IPS DF 6.9 (cell line): ENCODE measurements at regions not wholly inside any gene's neighbourhood (a gene's known extent, or its start where the extent isn't known, plus 50 kb on each side); places are given as distances from the start of the nearest gene placed in this dataset.
"Not testable (repeated sequence)": the region's sequence is repeated elsewhere in the genome, so short reads cannot be mapped to it uniquely, and the experiment has no call there.

ENCODE experiments used
- DNase-seq: peaks from one replicate; pipeline ENCODE4 v3.0.0-alpha.2; 2013; ENCODE audit warnings: low read depth, low spot score
- H3K27ac ChIP-seq: one replicate; pipeline ENCODE4 v1.5.1; 2013; ENCODE audit warnings: low read length, control low read depth
- H3K27me3 ChIP-seq: 2 replicates; pipeline ENCODE4 v1.6.1; 2013; ENCODE audit warnings: mild to moderate bottlenecking, low read length; ENCODE audit not compliant: control insufficient read depth, insufficient read depth
- H3K36me3 ChIP-seq: 2 replicates; pipeline ENCODE4 v1.6.1; 2013; ENCODE audit warnings: low read length; ENCODE audit not compliant: control insufficient read depth, insufficient read depth
- H3K4me1 ChIP-seq: 2 replicates; pipeline ENCODE4 v1.6.1; 2013; ENCODE audit warnings: low read length; ENCODE audit not compliant: control insufficient read depth, insufficient read depth
- H3K4me3 ChIP-seq: 2 replicates; pipeline ENCODE4 v1.5.1; 2013; ENCODE audit warnings: mild to moderate bottlenecking, low read length
- H3K9me3 ChIP-seq: 2 replicates; pipeline ENCODE4 v1.6.1; 2013; ENCODE audit warnings: low read length, inconsistent platforms; ENCODE audit not compliant: control insufficient read depth, insufficient read depth
- WGBS: extraction: QIAGEN DNeasy Blood & Tissue Kit; methylation state at CpG from one replicate; pipeline ENCODE4 v1.1.7; 2013; ENCODE audit warnings: mixed read lengths, missing lambda C conversion rate; ENCODE audit not compliant: insufficient read length, insufficient coverage; 5-methylcytosine and 5-hydroxymethylcytosine counted together

- Histone ChIP-seq H3K4me3 (no peak overlapping the region), H3K27me3 (no peaks in the 10 kb centered on the region), H3K4me1 (no peaks in the 10 kb centered on the region), H3K27ac (no peak overlapping the region), H3K36me3 (no peaks in the 10 kb centered on the region), H3K9me3 (no peaks in the 10 kb centered on the region)
- no CpG with 5 or more reads among the region's 3 CpGs for WGBS
- no peak for DNase-seq
These were observed 329.7 kb upstream of the SPRED2 start for GRCh38 chr2:65762068-65762467.

GRCh38 chr2:65754219-65754618 lies 321.8 kb upstream of the SPRED2 start:
- Histone ChIP-seq H3K4me1 (no peaks in the 10 kb centered on the region), H3K27ac (no peak overlapping the region), H3K36me3 (no peaks in the 10 kb centered on the region), H3K4me3 (no peak overlapping the region), H3K9me3 (peaks cover 2% of the 10 kb centered on the region; the same call in 1 of the 2 replicates), H3K27me3 (no peaks in the 10 kb centered on the region)
- no peak for DNase-seq
- WGBS: no CpG with 5 or more reads among the region's 1 CpG

DNA sequence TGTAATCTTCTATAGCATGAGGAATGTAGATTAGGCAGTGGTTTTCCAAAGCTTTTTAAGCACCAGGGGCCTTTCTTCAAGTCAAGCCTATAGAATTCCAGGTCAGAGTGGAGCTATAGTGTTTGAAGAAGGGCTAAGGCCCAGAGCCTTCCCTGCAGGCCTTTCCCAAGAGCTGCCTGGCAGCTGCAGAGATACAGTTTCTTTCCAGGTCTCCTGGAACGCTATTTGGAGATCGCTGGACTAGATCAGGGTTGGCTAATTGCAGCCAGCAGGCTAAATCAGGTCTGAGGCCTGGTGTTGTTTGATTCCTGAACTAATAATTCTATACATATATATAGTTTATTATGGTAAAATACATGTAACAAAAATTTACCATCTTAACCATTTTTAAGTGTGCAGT lies 319.0 kb upstream of the SPRED2 start:
- no peaks in the 10 kb centered on the region for H3K27me3 ChIP-seq
- DNase-seq: no peak
- H3K36me3 ChIP-seq: no peaks in the 10 kb centered on the region
- H3K4me1 ChIP-seq: no peaks in the 10 kb centered on the region
- H3K9me3 ChIP-seq: no peaks in the 10 kb centered on the region
- no peak overlapping the region for H3K4me3 ChIP-seq
- no CpG with 5 or more reads among the region's 2 CpGs for WGBS
- no peak overlapping the region for H3K27ac ChIP-seq

DNA sequence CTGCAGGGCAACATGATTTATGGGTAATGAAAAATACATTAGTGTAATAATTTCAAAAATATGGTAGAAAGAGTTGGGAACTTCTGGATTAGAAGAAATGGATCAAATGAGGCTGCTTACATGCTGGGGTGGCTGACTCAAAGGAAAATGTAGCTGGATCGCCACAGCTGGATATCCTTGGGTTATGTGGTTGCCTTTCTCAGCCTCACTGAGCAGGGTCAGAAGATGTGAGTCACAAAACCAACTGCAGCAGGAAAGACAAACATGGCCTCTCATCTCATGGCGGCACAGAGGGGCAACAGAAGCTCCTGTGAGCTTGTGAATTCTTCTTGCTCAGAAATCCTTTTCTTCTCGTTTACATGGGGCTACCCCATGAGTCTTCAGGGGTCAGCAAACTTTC lies 317.1 kb upstream of the SPRED2 start:
- no peaks in the 10 kb centered on the region for H3K27me3 ChIP-seq
- no peaks in the 10 kb centered on the region for H3K36me3 ChIP-seq
- no peak for DNase-seq
- WGBS: no CpG with 5 or more reads among the region's 3 CpGs
- no peaks in the 10 kb centered on the region for H3K4me1 ChIP-seq
- no peak overlapping the region for H3K27ac ChIP-seq
- no peak overlapping the region for H3K4me3 ChIP-seq
- no peaks in the 10 kb centered on the region for H3K9me3 ChIP-seq

DNA sequence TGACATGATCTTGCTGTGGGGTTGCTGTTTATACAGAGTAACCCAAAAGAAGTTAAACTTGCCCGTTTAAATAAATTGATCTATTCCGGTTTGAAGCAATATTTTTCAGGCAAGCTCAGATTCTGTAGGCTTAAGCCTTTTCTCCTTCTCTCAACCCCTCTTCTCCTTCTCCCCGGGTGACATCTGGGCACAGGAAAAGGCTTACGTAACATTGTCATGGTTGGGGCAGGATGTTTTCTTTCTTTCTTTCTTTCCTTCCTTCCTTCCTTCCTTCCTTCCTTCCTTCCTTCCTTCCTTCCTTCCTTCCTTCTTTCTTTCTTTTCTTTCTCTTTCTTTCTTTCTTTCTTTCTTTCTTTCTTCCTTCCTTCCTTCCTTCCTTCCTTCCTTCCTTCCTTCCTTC lies 315.5 kb upstream of the SPRED2 start:
- H3K4me1 ChIP-seq, H3K27me3 ChIP-seq, H3K9me3 ChIP-seq, H3K36me3 ChIP-seq, H3K4me3 ChIP-seq, DNase-seq, H3K27ac ChIP-seq: not testable (repeated sequence)
- no CpG with 5 or more reads among the region's 4 CpGs for WGBS

- no CpG with 5 or more reads among the region's 11 CpGs for WGBS
- no peak overlapping the region for H3K27ac ChIP-seq
- H3K4me1 ChIP-seq: no peaks in the 10 kb centered on the region
- H3K4me3 ChIP-seq: no peak overlapping the region
- no peak for DNase-seq
- no peaks in the 10 kb centered on the region; the same call in 1 of the 2 replicates for H3K9me3 ChIP-seq
- H3K27me3 ChIP-seq: no peaks in the 10 kb centered on the region
- H3K36me3 ChIP-seq: no peaks in the 10 kb centered on the region
These were observed 314.7 kb upstream of the SPRED2 start for GRCh38 chr2:65746931-65747675.

- no peaks in the 10 kb centered on the region for H3K4me1 ChIP-seq
- no peak overlapping the region for H3K27ac ChIP-seq
- H3K9me3 ChIP-seq: no peaks in the 10 kb centered on the region; the same call in 1 of the 2 replicates
- H3K36me3 ChIP-seq: no peaks in the 10 kb centered on the region
- no peak for DNase-seq
- no CpG with 5 or more reads among the region's 6 CpGs for WGBS
- no peak overlapping the region for H3K4me3 ChIP-seq
- H3K27me3 ChIP-seq: no peaks in the 10 kb centered on the region
These were observed 312.2 kb upstream of the SPRED2 start for GRCh38 chr2:65744477-65745200.

- H3K9me3 ChIP-seq: no peaks in the 10 kb centered on the region; the same call in 1 of the 2 replicates
- H3K27ac ChIP-seq: no peak overlapping the region
- no peak for DNase-seq
- WGBS: no CpG with 5 or more reads among the region's 1 CpG
- no peaks in the 10 kb centered on the region for H3K36me3 ChIP-seq
- no peaks in the 10 kb centered on the region for H3K27me3 ChIP-seq
- H3K4me3 ChIP-seq: no peak overlapping the region
- no peaks in the 10 kb centered on the region for H3K4me1 ChIP-seq
These were observed 310.6 kb upstream of the SPRED2 start for GRCh38 chr2:65742977-65743376.

DNA sequence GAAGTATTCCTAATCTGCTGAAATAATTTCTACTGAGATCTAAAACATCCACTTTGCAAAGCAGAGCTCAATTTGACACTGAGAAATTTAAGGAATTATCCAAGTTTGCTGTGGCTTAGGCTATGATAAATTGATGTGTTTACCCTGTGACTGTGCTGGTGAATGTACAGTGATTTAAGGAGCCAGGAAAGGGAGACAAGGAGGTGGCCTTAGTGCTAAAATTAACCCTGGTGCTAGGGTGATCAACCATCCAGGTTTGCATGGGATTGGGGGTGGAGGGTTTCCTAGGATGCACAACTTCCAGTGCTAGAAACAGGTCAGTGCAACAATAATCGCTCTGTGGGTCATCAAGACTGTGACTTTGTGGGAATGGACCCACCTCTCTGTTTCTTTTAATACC lies 307.5 kb upstream of the SPRED2 start:
- WGBS: no CpG with 5 or more reads among the region's 1 CpG
- Histone ChIP-seq H3K9me3 (no peaks in the 10 kb centered on the region; the same call in 1 of the 2 replicates), H3K27ac (no peak overlapping the region), H3K36me3 (no peaks in the 10 kb centered on the region), H3K4me3 (no peak overlapping the region), H3K27me3 (no peaks in the 10 kb centered on the region), H3K4me1 (no peaks in the 10 kb centered on the region)
- DNase-seq: no peak

DNA sequence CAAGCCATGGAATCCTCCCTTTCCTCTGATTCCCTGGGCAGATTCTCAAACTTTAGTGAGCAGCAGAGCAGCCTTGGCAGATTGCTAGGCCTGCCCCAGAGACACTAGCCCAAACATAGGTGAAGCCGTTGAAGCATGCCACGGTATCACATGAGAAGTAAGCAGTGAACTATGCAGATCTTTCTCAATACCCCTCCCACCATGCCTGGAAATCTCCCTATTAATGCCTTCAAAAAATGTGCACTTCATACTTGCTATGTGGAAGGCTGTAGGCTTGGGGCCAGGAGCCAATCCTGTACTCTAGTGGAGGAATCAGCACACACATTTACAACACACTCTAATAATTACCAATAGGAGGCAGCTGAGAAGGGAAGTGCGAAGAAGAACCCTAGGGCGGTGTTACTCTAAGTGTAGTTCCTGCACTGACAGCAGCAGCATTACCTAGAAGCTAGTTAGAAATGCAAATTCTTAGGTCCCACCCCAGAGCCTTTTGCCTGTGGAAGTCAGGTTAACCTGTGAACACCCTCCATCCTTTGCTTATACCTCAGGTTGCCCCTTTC lies 305.1 kb upstream of the SPRED2 start:
- Histone ChIP-seq H3K36me3 (no peaks in the 10 kb centered on the region), H3K27me3 (no peaks in the 10 kb centered on the region), H3K9me3 (no peaks in the 10 kb centered on the region), H3K4me3 (no peak overlapping the region), H3K27ac (no peak overlapping the region), H3K4me1 (no peaks in the 10 kb centered on the region)
- DNase-seq: no peak
- WGBS: no CpG with 5 or more reads among the region's 4 CpGs
